HEK293T (cell line): ENCODE measurements at regions not wholly inside any gene's neighbourhood (a gene's known extent, or its start where the extent isn't known, plus 50 kb on each side); places are given as distances from the start of the nearest gene placed in this dataset.

ENCODE experiments used
- CTCF ChIA-PET: fragments of 350-600 bp; formaldehyde crosslinking; extraction: SDS; loops from one replicate; lab custom pipeline; 2021; ENCODE audit warnings: antibody characterized with exemption, inconsistent platforms; lab: Yijun Ruan, JAX
- POLR2A ChIA-PET: fragments of 350-600 bp; formaldehyde crosslinking; extraction: SDS; loops from one replicate; lab custom pipeline; 2020; ENCODE audit warnings: antibody characterized with exemption, inconsistent platforms; lab: Yijun Ruan, JAX
- DNase-seq: peaks from one replicate; pipeline ENCODE4 v3.0.0; 2012; ENCODE audit warnings: mixed read lengths; ENCODE audit errors: extremely low spot score
- ARNT ChIP-seq: fragments of 450-650 bp; IDR thresholded peaks from 2 replicates; pipeline ENCODE4 v1.6.1; 2017; ENCODE audit warnings: mild to moderate bottlenecking
- BHLHE40 ChIP-seq: fragments of 450-650 bp; IDR thresholded peaks from 2 replicates; pipeline ENCODE4 v1.6.1; 2016; ENCODE audit warnings: mild to moderate bottlenecking, moderate library complexity, borderline replicate concordance
- CTBP1 ChIP-seq: fragments of 450-650 bp; IDR thresholded peaks from 2 replicates; pipeline ENCODE4 v1.6.1; 2016; ENCODE audit warnings: borderline replicate concordance
- ELF4 ChIP-seq: fragments of 450-650 bp; IDR thresholded peaks from 2 replicates; pipeline ENCODE4 v1.6.1; 2017; ENCODE audit warnings: antibody characterized with exemption
- FOXA1 ChIP-seq: fragments of 450-650 bp; IDR thresholded peaks from 2 replicates; pipeline ENCODE4 v1.6.1; 2016; ENCODE audit warnings: mild to moderate bottlenecking
- FOXK2 ChIP-seq: fragments of 450-650 bp; IDR thresholded peaks from 2 replicates; pipeline ENCODE4 v1.6.1; 2016; ENCODE audit warnings: mild to moderate bottlenecking
- FOXM1 ChIP-seq: fragments of 450-650 bp; IDR thresholded peaks from 2 replicates; pipeline ENCODE4 v1.6.1; 2017; ENCODE audit warnings: mild to moderate bottlenecking, borderline replicate concordance
- HDGF ChIP-seq: fragments of 450-650 bp; IDR thresholded peaks from 2 replicates; pipeline ENCODE4 v1.6.1; 2017; ENCODE audit warnings: antibody characterized with exemption, borderline replicate concordance
- L3MBTL2 ChIP-seq: fragments of 450-650 bp; conservative IDR thresholded peaks from 2 replicates; pipeline ENCODE4 v1.6.1; 2016; ENCODE audit warnings: mild to moderate bottlenecking
- LEF1 ChIP-seq: fragments of 450-650 bp; IDR thresholded peaks from 2 replicates; pipeline ENCODE4 v1.6.1; 2017; ENCODE audit warnings: mild to moderate bottlenecking, borderline replicate concordance
- NFRKB ChIP-seq: fragments of 450-650 bp; IDR thresholded peaks from 2 replicates; pipeline ENCODE4 v1.6.1; 2016; ENCODE audit warnings: mild to moderate bottlenecking, moderate library complexity
- SP1 ChIP-seq: fragments of 450-650 bp; IDR thresholded peaks from 2 replicates; pipeline ENCODE4 v1.6.1; 2017
- SUZ12 ChIP-seq: fragments of 450-650 bp; IDR thresholded peaks from 2 replicates; pipeline ENCODE4 v1.6.1; 2016; ENCODE audit warnings: mild to moderate bottlenecking
- TARDBP ChIP-seq: fragments of 450-650 bp; IDR thresholded peaks from 2 replicates; pipeline ENCODE4 v1.6.1; 2016
- ZNF384 ChIP-seq: fragments of 450-650 bp; IDR thresholded peaks from 2 replicates; pipeline ENCODE4 v1.6.1; 2016
- TF ChIP-seq, protein P1 (sequence below): fragments of 450-650 bp; IDR thresholded peaks from 2 replicates; pipeline ENCODE4 v1.6.1; 2016

GRCh38 chr1:90435351-90435750 is 281.8 kb downstream of the BARHL2 start:
- TF ChIP-seq SP1, result no peak
- ChIA-PET POLR2A (no interaction called here), CTCF (no interaction called here)
- DNase-seq, result no peak

DNA sequence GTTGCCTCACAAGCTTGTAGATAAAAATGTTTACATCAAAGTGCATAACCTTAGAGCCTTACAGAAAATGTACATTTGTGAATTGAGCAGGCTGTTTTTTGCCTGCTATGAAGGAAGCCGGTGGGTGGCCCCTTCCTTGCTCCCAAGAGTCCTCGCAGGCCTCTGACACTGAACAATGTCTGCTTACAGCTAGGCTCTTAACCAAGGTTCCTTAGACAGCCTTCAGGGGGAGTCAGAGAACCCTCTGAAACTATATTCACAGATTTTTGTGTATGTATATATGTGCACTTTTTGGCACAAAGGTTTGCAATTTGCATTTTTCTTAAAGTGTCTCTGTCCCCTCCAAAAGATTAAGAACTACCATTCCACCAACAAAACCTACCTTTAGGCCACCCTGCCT is 282.6 kb downstream of the BARHL2 start:
- CTCF ChIA-PET, result interaction anchor here (0.8 to 1.1 kb wide), 3 partner anchors 17 to 731 kb away, joined by 3 to 6 read pairs (median 3); no protein-coding TSS in a partner anchor
- no peak for TF ChIP-seq SP1
- no peak for TF ChIP-seq HDGF
- TF ChIP-seq ZNF384, result no peak
- DNase-seq, result peak; percentile 54
- POLR2A ChIA-PET, result no interaction called here

DNA sequence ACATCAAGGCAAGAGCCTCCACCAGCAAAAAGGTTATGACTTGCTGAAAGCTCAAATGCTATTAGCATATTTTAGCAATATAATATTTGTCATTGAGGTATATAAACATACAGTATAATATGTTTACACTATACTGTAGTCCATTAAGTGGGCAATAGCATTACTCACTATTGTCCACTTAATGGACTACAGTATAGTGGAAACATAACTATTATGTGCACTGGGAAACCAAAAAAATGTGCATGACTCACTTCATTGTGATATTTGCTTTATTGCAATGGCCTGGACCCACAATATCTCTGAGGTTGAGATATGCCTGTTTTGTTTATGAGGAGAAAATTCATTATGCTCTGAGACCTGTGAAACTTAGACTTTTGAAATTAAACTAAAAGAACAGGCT is 300.0 kb downstream of the BARHL2 start:
- ChIA-PET CTCF (no interaction called here), POLR2A (no interaction called here)
- no peak for DNase-seq
- no peak for TF ChIP-seq ARNT
- TF ChIP-seq, protein P1, sequence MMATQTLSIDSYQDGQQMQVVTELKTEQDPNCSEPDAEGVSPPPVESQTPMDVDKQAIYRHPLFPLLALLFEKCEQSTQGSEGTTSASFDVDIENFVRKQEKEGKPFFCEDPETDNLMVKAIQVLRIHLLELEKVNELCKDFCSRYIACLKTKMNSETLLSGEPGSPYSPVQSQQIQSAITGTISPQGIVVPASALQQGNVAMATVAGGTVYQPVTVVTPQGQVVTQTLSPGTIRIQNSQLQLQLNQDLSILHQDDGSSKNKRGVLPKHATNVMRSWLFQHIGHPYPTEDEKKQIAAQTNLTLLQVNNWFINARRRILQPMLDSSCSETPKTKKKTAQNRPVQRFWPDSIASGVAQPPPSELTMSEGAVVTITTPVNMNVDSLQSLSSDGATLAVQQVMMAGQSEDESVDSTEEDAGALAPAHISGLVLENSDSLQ, result no peak
- no peak for TF ChIP-seq BHLHE40
- no peak for TF ChIP-seq HDGF
- no peak for TF ChIP-seq SUZ12
- no peak for TF ChIP-seq ZNF384
- TF ChIP-seq L3MBTL2, result no peak
- TF ChIP-seq ELF4, result no peak

- CTCF ChIA-PET, result no interaction called here
Observed at GRCh38 chr1:90414201-90414600, 302.9 kb downstream of the BARHL2 start.

DNA sequence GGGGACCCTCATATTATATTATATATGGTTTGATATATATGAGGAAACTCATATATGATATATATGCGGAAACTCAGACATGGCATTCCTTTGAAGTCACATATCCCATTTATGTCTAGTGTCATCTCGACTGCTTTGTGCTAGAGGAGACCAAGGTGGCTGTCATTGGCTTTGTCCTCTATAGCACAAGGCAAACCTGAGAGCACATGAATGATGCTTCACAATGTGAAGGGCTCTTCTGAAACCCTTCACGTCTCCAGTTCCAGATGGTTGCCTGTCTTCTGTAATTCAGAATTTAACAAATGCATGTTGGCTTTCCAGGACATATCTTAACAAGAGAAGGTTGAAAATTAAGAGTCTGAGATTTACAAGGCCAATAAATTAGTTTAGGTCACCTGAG is 303.6 kb downstream of the BARHL2 start:
- TF ChIP-seq LEF1, result no peak
- ChIA-PET POLR2A (no interaction called here), CTCF (interaction anchor here (0.6 kb wide), 1 partner anchor 19 kb away, joined by 5 read pairs; no protein-coding TSS in a partner anchor)
- no peak for DNase-seq

More at GRCh38 chr1:90414201-90414600, 302.9 kb downstream of the BARHL2 start:
- no peak for DNase-seq
- POLR2A ChIA-PET, result no interaction called here
- TF ChIP-seq ARNT, result no peak
- no peak for TF ChIP-seq L3MBTL2
- no peak for TF ChIP-seq FOXM1

- CTCF ChIA-PET, result no interaction called here
- POLR2A ChIA-PET, result no interaction called here
- no peak for DNase-seq
- TF ChIP-seq CTBP1 (no peak), NFRKB (no peak), LEF1 (no peak), FOXK2 (no peak), ELF4 (no peak), ZNF384 (no peak), SUZ12 (no peak), BHLHE40 (no peak), ARNT (no peak), SP1 (no peak), FOXM1 (no peak), L3MBTL2 (no peak), FOXA1 (no peak), TARDBP (no peak)
- TF ChIP-seq, protein P1, result no peak
Observed at GRCh38 chr1:90412563-90412962, 304.5 kb downstream of the BARHL2 start.

DNA sequence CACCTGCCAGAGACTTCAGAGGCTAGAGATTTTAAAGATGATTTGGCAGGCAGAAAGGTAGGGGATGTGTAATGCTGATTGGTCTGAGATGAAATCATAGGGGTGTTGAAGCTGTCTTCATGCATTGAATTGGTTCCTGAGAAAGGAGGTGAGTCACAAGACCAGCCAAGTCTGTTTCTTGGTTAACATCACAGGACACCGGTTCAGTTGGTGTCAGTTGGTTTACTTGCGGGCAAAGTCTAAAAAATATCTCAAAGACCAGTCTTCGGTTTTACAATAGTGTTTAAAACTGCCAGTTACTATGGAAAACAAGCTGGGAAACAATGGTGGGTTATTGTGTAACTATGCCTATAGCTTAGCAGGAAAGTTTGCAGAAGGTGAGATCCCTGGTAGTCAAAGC is 305.9 kb downstream of the BARHL2 start:
- CTCF ChIA-PET, result no interaction called here

GRCh38 chr1:90407737-90408136 is 309.4 kb downstream of the BARHL2 start:
- ChIA-PET CTCF (no interaction called here), POLR2A (no interaction called here)
- no peak for DNase-seq
- no peak for TF ChIP-seq HDGF
- TF ChIP-seq FOXA1, result no peak
- TF ChIP-seq NFRKB, result no peak
- no peak for TF ChIP-seq ARNT
- no peak for TF ChIP-seq LEF1
- TF ChIP-seq BHLHE40, result no peak

More for the DNA sequence above, 305.9 kb downstream of the BARHL2 start:
- TF ChIP-seq LEF1, result no peak
- TF ChIP-seq TARDBP, result no peak
- no peak for TF ChIP-seq ELF4
- no peak for TF ChIP-seq CTBP1
- POLR2A ChIA-PET, result no interaction called here
- no peak for DNase-seq

- ChIA-PET POLR2A (no interaction called here), CTCF (interaction anchor here (0.6 kb wide), 1 partner anchor 458 kb away, joined by 3 read pairs; no protein-coding TSS in a partner anchor)
- TF ChIP-seq ELF4 (no peak), SP1 (no peak), FOXM1 (no peak), ARNT (no peak), TARDBP (no peak), HDGF (no peak), BHLHE40 (no peak)
- DNase-seq, result no peak
Observed at GRCh38 chr1:90405726-90406125, 311.4 kb downstream of the BARHL2 start.
